K562 (cell line): ENCODE measurements at regions not wholly inside any gene's neighbourhood (a gene's known extent, or its start where the extent isn't known, plus 50 kb on each side); places are given as distances from the start of the nearest gene placed in this dataset.

ENCODE experiments used
- ATAC-seq: fragments of 200-7000 bp; cut with Tn5 transposase; 3 replicates; pipeline ENCODE4 v1.9.1; 2020; ENCODE audit warnings: moderate library complexity
- BruUV-seq: library from RNA; stranded (reverse); fragments of 400-500 nt; replicated peaks from 2 replicates; lab custom pipeline; 2021; lab: Mats Ljungman, UMichigan
- CTCF ChIA-PET: fragments of 300-600 bp; formaldehyde crosslinking; extraction: SDS; loops from one replicate; lab custom pipeline; 2021; ENCODE audit warnings: low intra/inter-chr PET ratio; lab: Yijun Ruan, JAX
- POLR2A ChIA-PET: fragments of 300-600, 350-650 bp; sonication (Branson Sonifier 250); formaldehyde crosslinking; extraction: SDS; loops from one replicate; lab custom pipeline; 2021; ENCODE audit warnings: antibody characterized with exemption, inconsistent platforms; lab: Yijun Ruan, JAX
- DNase-seq, 4 experiments: peaks; one replicate each; pipeline versions ENCODE4 v3.0.0 to v3.0.0-alpha.2; 2011 to 2018; ENCODE audit warnings: low spot score in 3 of 4, mixed read lengths in 3 of 4; ENCODE audit errors: extremely low read depth in 1 of 4
- FAIRE-seq: peaks from 2 replicates; lab custom pipeline; 2011; peaks lifted over from hg19 to GRCh38; lab: Jason Lieb, UNC
- H2AFZ ChIP-seq: 2 replicates; pipeline ENCODE4 v1.6.0; 2011; ENCODE audit warnings: low read depth, low read length, control low read depth, inconsistent platforms
- H3K27ac ChIP-seq: fragments of 200-600 bp; 3 replicates; pipeline ENCODE4 v1.8.0; 2011; ENCODE audit warnings: low read depth, mild to moderate bottlenecking, control low read depth, inconsistent platforms, low read length, moderate library complexity, mixed read lengths; ENCODE audit errors: extremely low read depth
- H3K27me3 ChIP-seq, 2 experiments: fragments of 300-600 bp in 1 of 2; 2 replicates in 1 of 2; 3 replicates in 1 of 2; pipeline versions ENCODE4 v1.6.0 to v1.8.0; 2011; ENCODE audit warnings: inconsistent platforms in 2 of 2, low read length in 2 of 2, mild to moderate bottlenecking in 1 of 2, mixed read lengths in 1 of 2, moderate library complexity in 1 of 2; ENCODE audit not compliant: control insufficient read depth in 2 of 2, insufficient read depth in 2 of 2
- H3K36me3 ChIP-seq: fragments of 300-600 bp; 3 replicates; pipeline ENCODE4 v1.8.0; 2011; ENCODE audit warnings: mild to moderate bottlenecking, low read length, inconsistent platforms; ENCODE audit not compliant: control insufficient read depth, insufficient read depth
- H3K4me1 ChIP-seq, 2 experiments: fragments of 200-600 bp in 1 of 2; replicated peaks in 1 of 2; 2 replicates in 1 of 2; 3 replicates in 1 of 2; pipeline versions ENCODE4 v1.5.1 to v1.8.0; 2011; ENCODE audit warnings: inconsistent platforms in 2 of 2, low read length in 2 of 2, mild to moderate bottlenecking in 1 of 2, mixed read lengths in 1 of 2, moderate library complexity in 1 of 2; ENCODE audit not compliant: control insufficient read depth in 2 of 2, insufficient read depth in 2 of 2
- H3K4me2 ChIP-seq: 2 replicates; pipeline ENCODE4 v1.6.1; 2011; ENCODE audit warnings: low read length, control low read depth, inconsistent platforms, mixed read lengths; ENCODE audit not compliant: insufficient read depth
- H3K4me3 ChIP-seq: fragments of 200-600 bp; sonication (generic), shearing (Covaris generic); 2 replicates; pipeline ENCODE4 v1.5.1; 2016; ENCODE audit warnings: control low read depth, inconsistent platforms
- H3K79me2 ChIP-seq: fragments of 200-600 bp; 3 replicates; pipeline ENCODE4 v1.8.0; 2011; ENCODE audit warnings: low read length, inconsistent platforms; ENCODE audit not compliant: control insufficient read depth, insufficient read depth
- H3K9ac ChIP-seq, 2 experiments: 2 replicates each; pipeline versions ENCODE4 v1.6.0 to v1.6.1; 2011; ENCODE audit warnings: low read depth in 2 of 2, low read length in 2 of 2, control low read depth in 1 of 2, inconsistent platforms in 1 of 2, mild to moderate bottlenecking in 1 of 2, mixed read lengths in 1 of 2; ENCODE audit not compliant: insufficient read depth in 1 of 2
- H3K9me1 ChIP-seq: one replicate; pipeline ENCODE4 v1.6.0; 2011; ENCODE audit warnings: inconsistent platforms, mild to moderate bottlenecking, low read length, moderate library complexity; ENCODE audit not compliant: control insufficient read depth, insufficient read depth
- H3K9me3 ChIP-seq: replicated peaks from 2 replicates; pipeline ENCODE4 v1.5.1; 2011; ENCODE audit warnings: low read depth, low read length, inconsistent platforms; ENCODE audit not compliant: control insufficient read depth, insufficient read depth
- H4K20me1 ChIP-seq: replicated peaks from 2 replicates; pipeline ENCODE4 v1.6.1; 2011; ENCODE audit warnings: low read length, inconsistent platforms, mixed read lengths; ENCODE audit not compliant: control insufficient read depth, insufficient read depth
- EGR1 ChIP-seq: fragments of 450-650 bp; conservative IDR thresholded peaks from 2 replicates; pipeline ENCODE4 v1.6.1; 2017; ENCODE audit warnings: mild to moderate bottlenecking
- FOXJ2 ChIP-seq: fragments of 200-800 bp; sonication (Bioruptor generic); IDR thresholded peaks from 2 replicates; pipeline ENCODE4 v1.6.1; 2016; ENCODE audit warnings: missing genetic modification characterization, missing compliant biosample characterization
- HIVEP1 ChIP-seq: fragments of 250-450 bp; sonication (Bioruptor Pico); IDR thresholded peaks from 2 replicates; pipeline ENCODE4 v1.4.0; 2020; ENCODE audit warnings: mild to moderate bottlenecking
- HMGN3 ChIP-seq: IDR thresholded peaks from 2 replicates; pipeline ENCODE4 v1.6.1; 2011; ENCODE audit warnings: borderline replicate concordance, low read depth, mild to moderate bottlenecking, mixed read lengths, low read length; ENCODE audit not compliant: insufficient read length; ENCODE audit errors: extremely low read depth
- POLR2H ChIP-seq: IDR thresholded peaks from 2 replicates; pipeline ENCODE4 v1.6.1; 2016; ENCODE audit warnings: missing genetic modification characterization, low read depth, mild to moderate bottlenecking, control low read depth, missing compliant biosample characterization, moderate library complexity
- PURB ChIP-seq: sonication (generic); formaldehyde crosslinking; IDR thresholded peaks from 2 replicates; pipeline ENCODE4 v1.9.0; 2021; ENCODE audit warnings: low read depth, mild to moderate bottlenecking, missing genetic modification reagents
- ZC3H11A ChIP-seq: IDR thresholded peaks from 2 replicates; pipeline ENCODE4 v1.6.1; 2012; ENCODE audit warnings: low read depth, low read length, improper control_type of control experiment
- ZNF197 ChIP-seq: fragments of 200-800 bp; sonication (Bioruptor generic); IDR thresholded peaks from 2 replicates; pipeline ENCODE4 v1.6.1; 2016; ENCODE audit warnings: low read depth, missing genetic modification characterization, missing compliant biosample characterization
- ZNF717 ChIP-seq: fragments of 250-450 bp; sonication (Bioruptor Pico); IDR thresholded peaks from 2 replicates; pipeline ENCODE4 v1.5.0; 2021
- WGBS: fragments of 100-300 bp; shearing (Covaris generic); methylation state at CpG from one replicate; pipeline ENCODE4 v1.1.6; 2016; ENCODE audit warnings: low coverage, mixed read lengths; ENCODE audit not compliant: insufficient coverage; ENCODE audit errors: missing lambda C conversion rate; 5-methylcytosine and 5-hydroxymethylcytosine counted together
- in situ Hi-C: fragments of 300-500 bp; cut with MboI; formaldehyde crosslinking; loops from 4 replicates; pipeline ENCODE4 v1.15.0; 2018; ENCODE audit warnings: inconsistent platforms, mixed read lengths
- intact Hi-C: fragments of 100-400 bp; cut with micrococcal nuclease; formaldehyde crosslinking; loops from 2 replicates; pipeline ENCODE4 v1.14.2; 2022
- TF ChIP-seq, protein P1 (sequence below): fragments of 150-350 bp; IDR thresholded peaks from 2 replicates; pipeline ENCODE4 v1.6.1; 2014; ENCODE audit warnings: low read depth, mild to moderate bottlenecking, low read length, borderline replicate concordance

GRCh38 chrX:147333821-147334220 lies 519.3 kb upstream of the CXorf51A start (continued):
- TF ChIP-seq PURB (CRISPR knock-in tag), result no peak

DNA sequence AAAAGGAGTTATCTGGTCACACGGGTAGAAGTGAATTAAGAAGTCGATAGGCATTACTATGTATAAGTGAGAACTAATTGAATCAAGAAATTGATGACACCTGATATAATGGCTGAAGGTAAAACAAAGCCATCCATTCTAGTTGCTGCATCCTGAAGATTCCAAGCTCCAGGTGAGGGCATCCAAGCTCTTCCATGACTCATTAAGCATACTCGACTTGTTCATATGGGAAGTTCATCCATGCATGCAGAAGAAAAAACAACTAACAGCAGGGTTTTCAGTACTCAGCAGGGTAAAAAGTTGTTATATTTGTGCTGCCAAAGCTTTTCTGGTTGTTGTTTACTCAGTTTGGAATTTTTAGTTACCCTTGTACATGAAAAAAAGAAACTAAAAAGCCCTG lies 508.0 kb upstream of the CXorf51A start:
- TF ChIP-seq, protein P1, sequence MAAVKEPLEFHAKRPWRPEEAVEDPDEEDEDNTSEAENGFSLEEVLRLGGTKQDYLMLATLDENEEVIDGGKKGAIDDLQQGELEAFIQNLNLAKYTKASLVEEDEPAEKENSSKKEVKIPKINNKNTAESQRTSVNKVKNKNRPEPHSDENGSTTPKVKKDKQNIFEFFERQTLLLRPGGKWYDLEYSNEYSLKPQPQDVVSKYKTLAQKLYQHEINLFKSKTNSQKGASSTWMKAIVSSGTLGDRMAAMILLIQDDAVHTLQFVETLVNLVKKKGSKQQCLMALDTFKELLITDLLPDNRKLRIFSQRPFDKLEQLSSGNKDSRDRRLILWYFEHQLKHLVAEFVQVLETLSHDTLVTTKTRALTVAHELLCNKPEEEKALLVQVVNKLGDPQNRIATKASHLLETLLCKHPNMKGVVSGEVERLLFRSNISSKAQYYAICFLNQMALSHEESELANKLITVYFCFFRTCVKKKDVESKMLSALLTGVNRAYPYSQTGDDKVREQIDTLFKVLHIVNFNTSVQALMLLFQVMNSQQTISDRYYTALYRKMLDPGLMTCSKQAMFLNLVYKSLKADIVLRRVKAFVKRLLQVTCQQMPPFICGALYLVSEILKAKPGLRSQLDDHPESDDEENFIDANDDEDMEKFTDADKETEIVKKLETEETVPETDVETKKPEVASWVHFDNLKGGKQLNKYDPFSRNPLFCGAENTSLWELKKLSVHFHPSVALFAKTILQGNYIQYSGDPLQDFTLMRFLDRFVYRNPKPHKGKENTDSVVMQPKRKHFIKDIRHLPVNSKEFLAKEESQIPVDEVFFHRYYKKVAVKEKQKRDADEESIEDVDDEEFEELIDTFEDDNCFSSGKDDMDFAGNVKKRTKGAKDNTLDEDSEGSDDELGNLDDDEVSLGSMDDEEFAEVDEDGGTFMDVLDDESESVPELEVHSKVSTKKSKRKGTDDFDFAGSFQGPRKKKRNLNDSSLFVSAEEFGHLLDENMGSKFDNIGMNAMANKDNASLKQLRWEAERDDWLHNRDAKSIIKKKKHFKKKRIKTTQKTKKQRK, result no peak
- TF ChIP-seq POLR2H (tag) (no peak), ZNF717 (no peak), HMGN3 (no peak), ZC3H11A (no peak), HIVEP1 (CRISPR knock-in tag) (no peak), ZNF197 (CRISPR knock-in tag) (no peak), FOXJ2 (tag) (no peak), EGR1 (no peak)
- TF ChIP-seq, all 486 proteins: peak for 0
- Histone ChIP-seq H3K36me3 (no peaks in the 10 kb centered on the region), H2AFZ (no peak overlapping the region), H3K4me1 (no peaks in the 10 kb centered on the region), H3K27me3 (no peaks in the 10 kb centered on the region), H3K79me2 (no peaks in the 10 kb centered on the region), H3K9ac (no peak overlapping the region), H3K9me1 (no peaks in the 10 kb centered on the region), H4K20me1 (no peaks in the 10 kb centered on the region), H3K4me3 (no peak overlapping the region), H3K27ac (no peak overlapping the region), H3K9me3 (no peaks in the 10 kb centered on the region), H3K4me2 (no peak overlapping the region)
- in situ Hi-C loops (no loop called here), intact Hi-C loops (no loop called here)
- ChIA-PET POLR2A (no interaction called here), CTCF (no interaction called here)
- WGBS, result 0% methylated on average over 2 of the region's 3 CpGs
- no peak for FAIRE-seq
- no peak for DNase-seq
- no peak for ATAC-seq
- no TSS peak for BruUV-seq
